ENCODE measurements at regions not wholly inside any gene's neighbourhood (a gene's known extent, or its start where the extent isn't known, plus 50 kb on each side); places are given as distances from the start of the nearest gene placed in this dataset.
"Not testable (repeated sequence)": the region's sequence is repeated elsewhere in the genome, so short reads cannot be mapped to it uniquely, and the experiment has no call there.

DNA sequence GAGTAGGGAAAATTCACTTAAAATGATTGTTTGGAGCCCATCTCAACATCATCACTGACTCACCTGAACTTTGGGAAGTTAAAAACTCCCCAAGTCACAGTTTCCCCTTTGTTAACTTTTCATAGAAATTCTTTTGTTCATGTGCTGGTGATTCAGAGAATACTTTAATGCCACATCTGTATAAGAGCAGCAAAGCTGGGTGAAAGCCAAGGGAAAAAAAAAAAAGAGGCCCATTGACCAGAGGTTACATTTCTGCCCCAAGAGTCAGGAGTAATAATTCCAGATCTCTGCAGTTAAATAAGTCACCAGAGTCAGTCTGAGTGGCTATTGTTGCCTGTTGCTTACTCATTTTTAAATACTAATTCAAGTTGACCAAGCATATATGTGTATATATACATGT, 136.4 kb upstream of the LGR5 start:
- in situ Hi-C loops (cut with MboI; ENCODE audit: low pct_unique_long_range_greater_than_20kb, low sequenced_read_pairs), result no loop called here
- DNase-seq, result no peak

DNA sequence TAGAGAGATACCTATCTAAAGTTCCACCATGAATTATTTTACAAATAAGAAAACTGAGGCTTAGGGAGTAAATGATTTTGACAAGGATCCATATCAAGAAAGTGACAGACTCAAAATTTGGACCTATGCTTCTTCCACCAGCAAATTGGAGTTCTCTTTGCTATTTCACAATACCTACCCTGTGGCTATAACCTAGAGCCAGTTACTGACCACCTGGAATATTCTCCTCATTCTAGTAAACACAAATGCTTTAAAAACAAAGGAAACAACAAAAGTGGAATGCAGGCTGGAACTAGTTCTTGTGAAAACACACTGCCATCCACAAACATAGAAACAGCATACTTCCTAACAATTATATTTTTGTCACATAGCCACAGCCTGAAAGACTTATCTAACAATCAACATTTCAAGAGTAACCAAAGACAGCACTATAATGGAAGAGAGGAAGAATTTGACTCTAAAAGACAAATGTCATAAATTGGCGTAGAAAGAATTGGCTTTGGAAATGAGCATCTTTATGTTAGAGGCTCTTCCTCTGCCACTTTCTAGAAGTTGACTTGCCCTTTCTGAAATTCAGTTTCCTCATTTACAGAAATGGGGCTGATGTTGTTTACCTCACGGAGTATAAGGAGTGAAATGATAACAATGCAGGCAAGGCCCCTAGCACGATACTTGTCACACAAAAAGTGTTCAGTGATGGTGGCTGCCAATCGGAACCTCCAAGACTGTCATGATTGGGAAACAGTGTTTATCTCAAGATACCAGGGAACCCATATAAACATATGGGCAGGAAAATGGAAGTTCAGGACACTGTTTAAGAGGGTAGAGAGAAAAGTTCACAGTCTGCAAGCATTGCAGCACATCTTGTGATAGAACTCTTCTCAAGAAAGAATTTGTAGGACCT, 138.6 kb upstream of the LGR5 start:
- in situ Hi-C loops (cut with MboI; ENCODE audit: low pct_unique_long_range_greater_than_20kb, low sequenced_read_pairs), result no loop called here
- DNase-seq, result no peak

DNA sequence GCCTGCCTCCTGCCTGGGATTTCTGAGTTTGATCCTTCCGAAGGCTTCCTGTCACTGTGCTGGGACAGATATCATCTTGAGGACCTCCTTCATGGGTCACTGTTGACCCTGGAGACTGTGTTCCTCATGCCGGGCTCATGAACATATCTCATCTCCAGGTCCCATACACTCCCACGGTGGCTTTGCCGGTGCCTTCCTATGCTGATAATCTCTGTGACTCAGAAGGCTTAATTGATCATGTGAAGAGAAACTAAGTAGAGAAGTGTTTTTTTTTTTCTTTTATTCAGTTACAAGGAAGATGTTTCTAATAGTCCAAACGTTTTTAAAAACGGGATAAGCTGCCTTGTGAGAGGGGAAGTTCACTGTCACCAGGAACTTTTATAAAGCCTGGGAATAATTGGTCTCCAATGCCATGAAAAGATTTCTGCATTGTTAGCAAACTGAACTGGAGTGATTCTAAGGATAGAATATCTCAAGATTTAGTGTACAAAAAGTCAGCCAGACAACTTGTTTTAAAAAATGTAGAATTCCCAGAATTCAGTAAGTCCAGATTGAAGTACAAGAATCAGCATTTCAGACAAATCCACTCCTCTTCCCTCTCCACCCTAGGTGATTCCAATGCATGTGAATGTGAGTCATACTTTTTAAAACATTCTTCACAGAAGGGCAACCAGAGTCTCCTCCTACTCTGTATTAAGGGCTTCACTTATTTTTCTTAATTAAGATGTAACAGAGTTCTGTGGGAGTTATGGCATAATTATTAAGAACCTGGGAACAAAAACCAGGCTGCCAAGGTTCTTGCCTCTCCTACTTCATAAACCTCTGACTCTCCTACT, 139.8 kb upstream of the LGR5 start:
- in situ Hi-C loops (cut with MboI; ENCODE audit: low pct_unique_long_range_greater_than_20kb, low sequenced_read_pairs), result no loop called here
- no peak for DNase-seq

DNA sequence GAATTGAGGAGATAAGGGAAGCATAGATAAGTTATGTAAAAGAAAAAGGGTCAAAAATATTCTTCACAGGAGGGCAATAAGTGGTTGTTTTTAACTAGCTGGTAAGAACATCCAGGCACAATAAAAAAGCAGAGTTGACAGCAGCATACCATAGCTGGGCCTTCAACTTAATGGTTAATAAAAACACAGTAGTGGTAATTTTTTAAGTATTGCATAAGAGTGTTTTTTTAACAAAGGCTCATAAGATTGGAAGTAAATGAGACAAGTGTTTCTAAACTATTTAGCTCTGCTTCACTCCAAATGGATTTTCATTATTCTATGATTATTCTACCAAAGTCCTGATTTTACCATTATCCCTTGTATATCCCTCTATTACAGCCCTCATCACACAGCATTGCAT, 140.1 kb upstream of the TSPAN8 start:
- DNase-seq, result no peak
- in situ Hi-C loops (cut with MboI; ENCODE audit: low pct_unique_long_range_greater_than_20kb, low sequenced_read_pairs), result no loop called here

DNA sequence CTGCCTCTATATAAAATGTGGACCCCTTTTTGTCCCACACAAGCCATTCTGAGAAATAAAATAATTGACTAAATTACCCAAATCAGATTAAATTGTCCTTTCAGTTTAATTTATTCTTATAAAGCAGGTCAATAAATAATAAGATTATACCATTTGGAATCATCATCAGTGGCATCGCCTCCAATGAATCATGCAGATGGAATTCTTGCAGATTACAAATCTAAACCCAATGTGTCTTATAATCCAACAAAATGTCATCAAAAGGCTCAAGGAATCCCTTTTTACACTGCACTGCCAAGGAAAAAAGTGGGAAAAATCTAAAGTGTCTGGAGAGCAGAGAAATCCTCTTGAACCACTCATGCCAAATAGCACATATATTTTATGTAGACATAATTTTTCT, 138.2 kb upstream of the TSPAN8 start:
- in situ Hi-C loops (cut with MboI; ENCODE audit: low pct_unique_long_range_greater_than_20kb, low sequenced_read_pairs), result no loop called here
- no peak for DNase-seq

DNA sequence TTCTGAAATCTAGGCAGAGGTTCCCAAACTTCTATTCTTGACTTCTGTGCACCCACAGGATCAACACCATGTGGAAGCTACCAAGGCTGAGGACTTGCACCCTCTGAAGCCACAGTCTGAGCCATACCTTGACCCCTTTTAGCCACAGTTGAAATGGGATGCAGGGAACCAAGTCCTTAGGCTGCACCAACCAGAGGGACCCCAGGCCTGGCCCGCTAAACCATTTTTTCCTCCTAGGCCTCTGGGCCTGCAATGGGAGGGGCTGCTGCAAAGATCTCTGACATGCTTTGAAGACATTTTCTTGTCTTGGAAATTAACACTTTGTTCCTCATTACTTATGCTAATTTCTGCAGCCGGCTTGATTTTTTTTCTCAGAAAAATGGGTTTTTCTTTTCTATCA, 133.9 kb upstream of the TSPAN8 start:
- no peak for DNase-seq
- in situ Hi-C loops (cut with MboI; ENCODE audit: low pct_unique_long_range_greater_than_20kb, low sequenced_read_pairs), result no loop called here

DNA sequence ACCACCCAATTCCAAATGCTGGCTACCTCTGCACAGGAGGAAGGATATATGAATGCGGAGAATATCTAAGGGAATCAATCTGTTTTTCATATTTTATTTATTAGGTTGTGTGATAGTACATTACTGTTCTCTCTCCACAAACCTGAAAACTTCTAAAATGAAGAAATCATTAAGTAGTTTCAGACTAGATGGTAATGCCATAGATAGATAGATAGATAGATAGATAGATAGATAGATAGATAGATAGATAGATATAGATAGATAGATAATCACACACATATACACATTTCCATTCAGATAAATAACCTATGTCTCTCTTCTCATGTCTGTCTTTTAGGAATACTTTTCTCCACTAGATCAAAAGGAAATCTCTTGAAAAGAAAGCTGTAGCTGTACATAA, 126.1 kb upstream of the TSPAN8 start:
- in situ Hi-C loops (cut with MboI; ENCODE audit: low pct_unique_long_range_greater_than_20kb, low sequenced_read_pairs), result no loop called here
- DNase-seq, result no peak

DNA sequence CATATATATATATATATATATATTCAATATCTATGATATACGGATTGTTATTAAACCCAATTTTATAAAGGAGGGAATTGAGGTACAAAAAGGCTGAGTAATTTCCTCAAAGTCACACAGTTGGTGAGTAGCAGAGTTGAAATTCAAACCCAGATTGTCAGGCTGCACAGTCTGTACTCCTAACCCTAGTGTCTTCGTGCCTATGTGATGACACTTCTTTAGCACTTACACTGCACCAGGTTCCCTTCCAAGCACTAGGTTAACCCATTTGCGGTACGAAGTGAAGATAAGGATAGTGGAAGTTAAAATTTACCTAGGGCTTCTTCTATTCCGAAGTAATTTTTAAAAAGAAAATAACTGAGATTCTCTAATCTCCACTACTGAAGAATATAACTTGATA, 125.1 kb upstream of the TSPAN8 start:
- DNase-seq, result no peak
- in situ Hi-C loops (cut with MboI; ENCODE audit: low pct_unique_long_range_greater_than_20kb, low sequenced_read_pairs), result no loop called here

DNA sequence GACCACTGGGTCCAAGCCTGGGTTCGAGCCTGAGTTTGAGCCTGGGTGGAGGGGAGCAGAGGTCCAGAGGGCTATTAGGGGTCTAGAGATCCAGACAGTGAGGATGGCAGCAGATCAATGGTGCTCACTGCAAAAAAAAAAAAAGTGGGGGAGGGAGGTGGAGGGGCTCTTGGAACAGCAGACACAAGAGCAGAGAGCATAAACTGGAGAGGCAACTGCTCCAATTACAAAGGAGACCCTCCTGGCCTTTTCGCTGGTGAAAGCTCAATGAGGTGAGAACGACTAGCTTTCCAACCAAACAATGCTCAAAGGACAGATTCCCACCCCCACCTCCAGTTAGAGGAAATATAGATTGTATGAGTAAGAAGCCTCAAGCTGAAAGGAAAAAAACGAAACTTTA, 124.2 kb upstream of the TSPAN8 start:
- in situ Hi-C loops (cut with MboI; ENCODE audit: low pct_unique_long_range_greater_than_20kb, low sequenced_read_pairs), result no loop called here
- no peak for DNase-seq

DNA sequence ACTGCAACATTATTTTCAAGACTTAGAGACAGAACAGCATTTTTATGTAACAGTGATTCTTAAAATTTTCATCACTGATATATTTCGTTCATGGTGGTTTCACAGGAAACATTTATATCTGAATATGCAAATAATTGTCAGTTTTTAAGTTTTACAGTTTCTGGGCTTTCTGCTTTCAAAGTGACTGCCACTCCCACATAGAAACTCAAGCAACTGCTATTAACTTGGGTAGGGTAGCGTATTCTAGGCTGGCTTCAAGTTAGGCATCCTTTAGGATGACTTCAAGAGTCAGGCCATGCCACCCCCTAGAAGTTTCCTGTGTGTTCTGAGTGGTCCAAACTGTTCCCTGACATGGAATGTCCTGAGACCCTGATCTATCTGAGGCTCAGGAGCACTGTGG, 123.6 kb upstream of the TSPAN8 start:
- no peak for DNase-seq
- in situ Hi-C loops (cut with MboI; ENCODE audit: low pct_unique_long_range_greater_than_20kb, low sequenced_read_pairs), result no loop called here

DNA sequence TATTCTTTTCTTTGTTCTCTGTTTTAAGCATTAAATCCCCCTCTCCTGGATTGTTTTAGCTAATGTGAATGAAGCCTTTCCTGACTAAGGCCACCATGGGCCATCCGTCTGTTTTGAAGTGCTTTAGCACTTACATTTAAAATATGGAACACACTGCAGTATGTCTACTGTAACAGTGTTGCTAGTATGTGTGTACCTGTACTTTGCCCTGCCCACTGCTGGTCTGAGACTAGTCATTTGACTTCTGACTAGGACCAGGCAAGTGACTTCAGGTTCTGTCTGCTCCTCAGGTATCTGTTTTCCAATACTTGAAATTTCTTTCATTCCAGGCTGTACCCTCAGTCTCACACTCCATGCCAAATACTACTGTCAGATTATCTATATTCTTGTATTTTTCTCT, 120.1 kb upstream of the TSPAN8 start:
- in situ Hi-C loops (cut with MboI; ENCODE audit: low pct_unique_long_range_greater_than_20kb, low sequenced_read_pairs), result no loop called here
- DNase-seq, result no peak

DNA sequence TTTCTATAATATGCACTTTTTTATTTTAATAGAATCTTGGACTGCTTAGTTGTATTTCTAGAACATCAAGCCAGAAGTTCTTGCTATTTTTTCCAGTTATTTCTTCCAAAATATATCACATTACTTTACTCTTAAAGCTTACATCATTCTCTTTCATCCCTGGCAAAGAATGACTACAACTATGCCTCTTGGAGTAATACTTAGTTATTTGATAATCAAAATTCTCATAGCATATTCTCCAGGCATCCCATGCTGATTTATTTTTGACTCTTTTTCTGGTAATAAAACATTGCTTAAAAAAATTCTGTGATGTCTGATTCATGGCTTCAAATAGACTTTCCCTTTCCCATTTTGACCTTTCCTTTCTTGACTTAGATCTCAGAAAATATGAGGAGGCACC, 118.7 kb upstream of the TSPAN8 start:
- no peak for DNase-seq
- in situ Hi-C loops (cut with MboI; ENCODE audit: low pct_unique_long_range_greater_than_20kb, low sequenced_read_pairs), result no loop called here

DNA sequence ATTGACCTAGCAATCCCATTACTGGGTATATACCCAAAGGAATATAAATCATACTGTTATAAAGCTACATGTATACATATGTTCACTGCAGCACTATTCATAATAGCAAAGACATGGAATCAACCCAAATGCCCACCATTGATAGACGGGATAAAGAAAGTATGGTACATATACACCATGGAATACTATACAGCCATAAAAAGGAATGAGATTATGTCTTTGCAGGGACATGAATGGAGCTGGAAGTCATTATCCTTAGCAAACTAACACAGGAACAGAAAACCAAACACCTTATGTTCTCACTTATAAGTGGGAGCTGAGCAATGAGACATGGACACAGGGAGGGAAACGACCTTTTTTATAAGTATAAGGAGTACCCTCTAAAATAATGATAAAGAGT, 113.0 kb upstream of the TSPAN8 start:
- DNase-seq; in situ Hi-C loops (cut with MboI; ENCODE audit: low pct_unique_long_range_greater_than_20kb, low sequenced_read_pairs): not testable (repeated sequence)

DNA sequence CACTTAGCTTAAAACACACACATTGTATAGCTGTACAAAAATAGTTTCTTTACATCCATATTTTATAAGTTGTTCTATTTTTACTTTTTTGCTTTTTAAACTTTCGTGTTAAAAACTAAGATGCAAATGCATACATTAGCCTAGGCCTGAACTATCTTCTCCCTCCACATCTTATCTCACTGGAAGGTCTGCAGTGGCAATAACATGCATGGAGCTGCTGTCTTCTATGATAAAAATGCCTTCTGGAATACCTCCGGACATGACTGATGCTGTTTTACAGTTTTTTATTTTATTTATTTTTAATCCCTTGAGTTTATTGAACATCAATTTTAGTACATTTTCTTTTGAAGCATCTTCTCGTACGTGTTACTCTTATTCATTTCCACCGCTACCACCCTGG, 112.3 kb upstream of the TSPAN8 start:
- in situ Hi-C loops (cut with MboI; ENCODE audit: low pct_unique_long_range_greater_than_20kb, low sequenced_read_pairs), result no loop called here
- DNase-seq, result no peak

DNA sequence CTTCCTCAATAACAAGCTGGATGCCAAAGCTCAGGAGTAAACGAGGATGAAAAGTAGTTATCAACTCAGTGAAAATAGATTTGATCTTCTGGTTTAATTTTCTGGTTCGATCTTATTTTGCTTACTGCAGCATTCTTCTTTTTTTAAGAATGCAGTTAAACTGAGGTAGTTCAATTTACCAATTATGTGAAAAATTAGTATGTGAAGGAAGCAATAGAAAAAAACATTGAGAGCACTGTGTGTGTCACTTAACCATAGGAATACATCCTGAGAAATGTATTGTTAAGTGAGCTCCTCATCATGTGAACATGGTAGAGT, 111.4 kb upstream of the TSPAN8 start:
- in situ Hi-C loops (cut with MboI; ENCODE audit: low pct_unique_long_range_greater_than_20kb, low sequenced_read_pairs), result no loop called here
- DNase-seq, result no peak

DNA sequence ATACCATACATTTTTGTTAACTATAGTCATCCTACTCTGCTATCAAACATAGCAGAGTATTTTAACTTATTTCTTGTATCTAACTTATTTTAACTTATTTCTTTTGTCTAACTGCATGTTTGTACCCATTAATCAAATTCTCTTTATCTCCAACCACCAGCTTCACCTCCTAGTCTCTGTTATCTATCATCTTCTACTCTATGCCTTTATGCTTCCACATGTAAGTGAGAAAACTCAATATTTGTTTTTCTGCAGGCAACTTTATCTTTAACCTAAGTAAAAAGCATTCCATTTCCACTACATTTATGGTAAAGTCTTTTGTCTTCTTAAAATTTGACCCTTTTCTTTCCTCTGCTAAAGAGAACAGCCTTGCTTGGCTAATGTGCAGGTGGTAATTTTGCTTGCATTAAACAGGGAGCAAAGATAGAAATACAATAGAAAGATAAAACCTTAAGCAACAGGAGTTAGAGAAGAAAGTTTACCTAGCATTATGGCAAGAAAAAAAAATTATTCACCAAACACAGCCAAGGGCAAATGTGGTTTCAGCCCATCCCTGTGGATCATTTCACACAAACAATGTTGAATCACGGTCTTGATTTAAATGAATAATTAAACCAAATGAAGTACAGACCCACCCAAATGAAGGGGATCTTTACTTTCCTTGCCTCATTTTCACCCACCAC, 110.9 kb upstream of the TSPAN8 start:
- in situ Hi-C loops (cut with MboI; ENCODE audit: low pct_unique_long_range_greater_than_20kb, low sequenced_read_pairs), result no loop called here
- DNase-seq, result no peak

DNA sequence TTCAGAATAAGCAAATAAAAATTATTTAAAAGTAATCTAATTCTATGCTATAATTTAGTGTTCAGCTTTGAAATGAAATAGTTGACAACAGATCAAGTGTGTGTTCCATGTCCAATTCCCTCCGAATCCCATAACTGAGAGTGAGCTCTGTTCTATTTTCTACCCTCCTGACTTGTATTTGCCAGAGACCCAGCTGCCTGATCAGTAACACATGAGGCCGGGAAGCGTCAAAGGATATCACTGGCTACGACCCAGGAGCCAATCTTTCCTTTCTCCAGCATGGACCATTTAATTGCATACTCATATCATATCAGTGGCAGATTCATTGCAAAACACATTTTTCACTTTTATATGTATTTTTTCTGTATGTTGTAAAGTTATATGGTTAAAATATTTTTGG, 108.8 kb upstream of the TSPAN8 start:
- in situ Hi-C loops (cut with MboI; ENCODE audit: low pct_unique_long_range_greater_than_20kb, low sequenced_read_pairs), result no loop called here

DNA sequence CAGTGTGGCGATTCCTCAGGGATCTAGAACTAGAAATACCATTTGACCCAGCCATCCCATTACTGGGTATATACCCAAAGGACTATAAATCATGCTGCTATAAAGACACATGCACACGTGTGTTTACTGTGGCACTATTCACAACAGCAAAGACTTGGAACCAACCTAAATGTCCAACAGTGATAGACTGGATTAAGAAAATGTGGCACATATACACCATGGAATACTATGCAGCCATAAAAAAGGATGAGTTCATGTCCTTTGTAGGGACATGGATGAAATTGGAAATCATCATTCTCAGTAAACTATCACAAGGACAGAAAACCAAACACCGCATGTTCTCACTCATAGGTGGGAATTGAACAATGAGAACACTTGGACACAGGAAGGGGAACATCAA, 107.9 kb upstream of the TSPAN8 start:
- in situ Hi-C loops (cut with MboI; ENCODE audit: low pct_unique_long_range_greater_than_20kb, low sequenced_read_pairs); DNase-seq: not testable (repeated sequence)

More for the DNA sequence above, 108.8 kb upstream of the TSPAN8 start:
- no peak for DNase-seq

DNA sequence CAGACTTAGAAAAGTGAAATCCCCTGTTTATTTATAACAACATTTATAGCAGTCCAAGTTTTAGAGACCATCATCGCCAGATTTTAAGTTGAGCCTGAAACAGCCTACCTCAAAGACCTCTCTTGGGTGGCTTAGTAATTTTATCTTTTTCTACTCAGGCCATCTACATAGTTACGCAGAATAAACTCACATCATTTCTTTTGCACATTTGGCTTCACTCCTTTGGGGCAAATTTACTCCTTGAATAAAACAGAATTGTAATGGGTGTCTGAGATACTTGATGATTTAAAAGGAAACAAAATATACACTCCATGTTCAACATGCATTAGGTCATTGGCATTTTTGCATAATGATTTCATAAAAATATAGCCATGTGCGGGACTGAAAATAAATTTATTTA, 104.7 kb upstream of the TSPAN8 start:
- in situ Hi-C loops (cut with MboI; ENCODE audit: low pct_unique_long_range_greater_than_20kb, low sequenced_read_pairs), result no loop called here
- DNase-seq, result no peak

DNA sequence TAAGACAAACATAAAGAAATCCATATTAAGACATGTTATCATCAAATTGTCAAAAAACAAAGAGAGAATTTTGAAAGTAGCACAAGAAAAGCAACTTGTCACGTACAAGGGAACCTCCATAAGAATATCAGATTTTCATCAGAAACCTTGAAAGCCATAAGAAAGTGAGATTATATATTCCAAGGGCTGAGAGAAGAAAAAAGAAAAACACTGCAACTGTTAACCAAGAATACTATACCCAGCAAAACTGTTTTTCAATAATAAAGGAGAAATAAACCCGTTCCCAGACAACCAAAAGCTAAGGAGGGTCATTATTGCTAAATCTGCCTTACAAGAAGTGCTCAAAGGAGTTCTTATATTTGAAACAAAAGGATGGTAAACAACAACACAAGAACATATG, 94.7 kb upstream of the TSPAN8 start:
- in situ Hi-C loops (cut with MboI; ENCODE audit: low pct_unique_long_range_greater_than_20kb, low sequenced_read_pairs), result no loop called here
- DNase-seq, result no peak

All from KBM-7 (cell line).